ENCODE measurements at regions not wholly inside any gene's neighbourhood (a gene's known extent, or its start where the extent isn't known, plus 50 kb on each side); places are given as distances from the start of the nearest gene placed in this dataset.

- no peak for DNase-seq
Measured at GRCh38 chr2:8254791-8255447, 426.9 kb upstream of the ID2 start.

- no peak for DNase-seq
Measured at GRCh38 chr2:8255448-8255800, 426.4 kb upstream of the ID2 start.

- DNase-seq = no peak
Measured at GRCh38 chr2:8256905-8257304, 425.0 kb upstream of the ID2 start.

GRCh38 chr2:8257502-8257901, 424.4 kb upstream of the ID2 start:
- DNase-seq = no peak

GRCh38 chr2:8258406-8258805, 423.4 kb upstream of the ID2 start:
- DNase-seq = no peak

- DNase-seq = no peak
Measured at GRCh38 chr2:8259106-8259840, 422.6 kb upstream of the ID2 start.

GRCh38 chr2:8259841-8260178, 422.0 kb upstream of the ID2 start:
- no peak for DNase-seq

- DNase-seq = no peak
Measured at GRCh38 chr2:8260213-8260612, 421.6 kb upstream of the ID2 start.

GRCh38 chr2:8263901-8264300, 418.0 kb upstream of the ID2 start:
- no peak for DNase-seq

- DNase-seq = no peak
Measured at GRCh38 chr2:8264981-8265380, 416.9 kb upstream of the ID2 start.

- no peak for DNase-seq
Measured at GRCh38 chr2:8265476-8266226, 416.2 kb upstream of the ID2 start.

GRCh38 chr2:8266563-8266962, 415.3 kb upstream of the ID2 start:
- no peak for DNase-seq

GRCh38 chr2:8267048-8267447, 414.8 kb upstream of the ID2 start:
- DNase-seq = no peak

GRCh38 chr2:8267721-8268120, 414.1 kb upstream of the ID2 start:
- DNase-seq = no peak

GRCh38 chr2:8268172-8268783, 413.6 kb upstream of the ID2 start:
- no peak for DNase-seq

GRCh38 chr2:8270699-8271098, 411.2 kb upstream of the ID2 start:
- no peak for DNase-seq

- DNase-seq = no peak
Measured at GRCh38 chr2:8271461-8271860, 410.4 kb upstream of the ID2 start.

- no peak for DNase-seq
Measured at GRCh38 chr2:8276026-8276425, 405.8 kb upstream of the ID2 start.

- DNase-seq = no peak
Measured at GRCh38 chr2:8277921-8278571, 403.8 kb upstream of the ID2 start.

GRCh38 chr2:8278709-8279354, 403.0 kb upstream of the ID2 start:
- DNase-seq = no peak

- no peak for DNase-seq
Measured at GRCh38 chr2:8279506-8279905, 402.4 kb upstream of the ID2 start.

- DNase-seq = no peak
Measured at GRCh38 chr2:8281234-8281633, 400.6 kb upstream of the ID2 start.
